ENCODE measurements at regions not wholly inside any gene's neighbourhood (a gene's known extent, or its start where the extent isn't known, plus 50 kb on each side); places are given as distances from the start of the nearest gene placed in this dataset.

GRCh38 chr4:187767687-187768086, 227.9 kb upstream of the ZFP42 start:
- TF ChIP-seq TCF12 (IDR thresholded peaks at IDR 0.05; ENCODE audit: low read depth) (no peak), FOXM1 (IDR thresholded peaks at IDR 0.05; ENCODE audit: borderline replicate concordance, low read depth) (no peak), EGR1 (IDR thresholded peaks at IDR 0.05) (no peak), NFIC (IDR thresholded peaks at IDR 0.05) (no peak), RAD21 (IDR thresholded peaks at IDR 0.05; ENCODE audit: low read depth) (no peak), ZBTB7A (IDR thresholded peaks at IDR 0.05; ENCODE audit: low read depth) (no peak), TAF1 (IDR thresholded peaks at IDR 0.05; ENCODE audit: low read depth) (no peak), CREB1 (IDR thresholded peaks at IDR 0.05; ENCODE audit: low read depth) (no peak), CEBPB (IDR thresholded peaks at IDR 0.05) (no peak), EP300 (IDR thresholded peaks at IDR 0.05; ENCODE audit: borderline replicate concordance) (no peak), YY1 (IDR thresholded peaks at IDR 0.05; ENCODE audit: low read depth) (no peak), TEAD4 (IDR thresholded peaks at IDR 0.05) (no peak)
- TF ChIP-seq, protein P1, sequence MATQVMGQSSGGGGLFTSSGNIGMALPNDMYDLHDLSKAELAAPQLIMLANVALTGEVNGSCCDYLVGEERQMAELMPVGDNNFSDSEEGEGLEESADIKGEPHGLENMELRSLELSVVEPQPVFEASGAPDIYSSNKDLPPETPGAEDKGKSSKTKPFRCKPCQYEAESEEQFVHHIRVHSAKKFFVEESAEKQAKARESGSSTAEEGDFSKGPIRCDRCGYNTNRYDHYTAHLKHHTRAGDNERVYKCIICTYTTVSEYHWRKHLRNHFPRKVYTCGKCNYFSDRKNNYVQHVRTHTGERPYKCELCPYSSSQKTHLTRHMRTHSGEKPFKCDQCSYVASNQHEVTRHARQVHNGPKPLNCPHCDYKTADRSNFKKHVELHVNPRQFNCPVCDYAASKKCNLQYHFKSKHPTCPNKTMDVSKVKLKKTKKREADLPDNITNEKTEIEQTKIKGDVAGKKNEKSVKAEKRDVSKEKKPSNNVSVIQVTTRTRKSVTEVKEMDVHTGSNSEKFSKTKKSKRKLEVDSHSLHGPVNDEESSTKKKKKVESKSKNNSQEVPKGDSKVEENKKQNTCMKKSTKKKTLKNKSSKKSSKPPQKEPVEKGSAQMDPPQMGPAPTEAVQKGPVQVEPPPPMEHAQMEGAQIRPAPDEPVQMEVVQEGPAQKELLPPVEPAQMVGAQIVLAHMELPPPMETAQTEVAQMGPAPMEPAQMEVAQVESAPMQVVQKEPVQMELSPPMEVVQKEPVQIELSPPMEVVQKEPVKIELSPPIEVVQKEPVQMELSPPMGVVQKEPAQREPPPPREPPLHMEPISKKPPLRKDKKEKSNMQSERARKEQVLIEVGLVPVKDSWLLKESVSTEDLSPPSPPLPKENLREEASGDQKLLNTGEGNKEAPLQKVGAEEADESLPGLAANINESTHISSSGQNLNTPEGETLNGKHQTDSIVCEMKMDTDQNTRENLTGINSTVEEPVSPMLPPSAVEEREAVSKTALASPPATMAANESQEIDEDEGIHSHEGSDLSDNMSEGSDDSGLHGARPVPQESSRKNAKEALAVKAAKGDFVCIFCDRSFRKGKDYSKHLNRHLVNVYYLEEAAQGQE (IDR thresholded peaks at IDR 0.05; ENCODE audit: low read depth): no peak
- TF ChIP-seq, protein P2, sequence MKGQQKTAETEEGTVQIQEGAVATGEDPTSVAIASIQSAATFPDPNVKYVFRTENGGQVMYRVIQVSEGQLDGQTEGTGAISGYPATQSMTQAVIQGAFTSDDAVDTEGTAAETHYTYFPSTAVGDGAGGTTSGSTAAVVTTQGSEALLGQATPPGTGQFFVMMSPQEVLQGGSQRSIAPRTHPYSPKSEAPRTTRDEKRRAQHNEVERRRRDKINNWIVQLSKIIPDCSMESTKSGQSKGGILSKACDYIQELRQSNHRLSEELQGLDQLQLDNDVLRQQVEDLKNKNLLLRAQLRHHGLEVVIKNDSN (IDR thresholded peaks at IDR 0.05): no peak
- TF ChIP-seq, protein P3, sequence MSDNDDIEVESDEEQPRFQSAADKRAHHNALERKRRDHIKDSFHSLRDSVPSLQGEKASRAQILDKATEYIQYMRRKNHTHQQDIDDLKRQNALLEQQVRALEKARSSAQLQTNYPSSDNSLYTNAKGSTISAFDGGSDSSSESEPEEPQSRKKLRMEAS (IDR thresholded peaks at IDR 0.05): no peak

DNA sequence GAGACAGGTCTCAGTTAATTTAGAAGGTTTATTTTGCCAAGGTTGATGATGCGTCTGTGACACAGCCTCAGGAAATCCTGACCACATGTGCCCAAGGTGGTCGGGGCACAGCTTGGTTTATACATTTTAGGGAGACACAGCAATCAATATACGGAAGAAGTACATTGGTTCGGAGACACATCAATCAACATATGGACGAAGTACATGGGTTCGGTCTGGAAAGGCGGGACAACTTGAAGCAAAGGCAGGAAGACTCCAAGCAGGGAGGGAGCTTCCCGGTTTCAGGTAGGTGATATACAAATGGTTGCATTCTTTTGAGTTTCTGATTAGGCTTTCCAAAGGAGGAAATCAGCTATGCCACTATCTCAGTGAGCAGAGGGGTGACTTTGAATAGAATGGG, 225.2 kb upstream of the ZFP42 start:
- no peak for TF ChIP-seq TEAD4 (IDR thresholded peaks at IDR 0.05)
- TF ChIP-seq CREB1 (IDR thresholded peaks at IDR 0.05; ENCODE audit: low read depth): no peak
- TF ChIP-seq ZBTB7A (IDR thresholded peaks at IDR 0.05; ENCODE audit: low read depth): no peak
- TF ChIP-seq TAF1 (IDR thresholded peaks at IDR 0.05; ENCODE audit: low read depth): no peak
- TF ChIP-seq, protein P1 (IDR thresholded peaks at IDR 0.05; ENCODE audit: low read depth): no peak
- no peak for TF ChIP-seq NFIC (IDR thresholded peaks at IDR 0.05)

GRCh38 chr4:187777954-187778353, 217.6 kb upstream of the ZFP42 start:
- TF ChIP-seq, protein P1 (IDR thresholded peaks at IDR 0.05; ENCODE audit: low read depth): no peak
- TF ChIP-seq ZBTB7A (IDR thresholded peaks at IDR 0.05; ENCODE audit: low read depth) (no peak), TAF1 (IDR thresholded peaks at IDR 0.05; ENCODE audit: low read depth) (no peak)

DNA sequence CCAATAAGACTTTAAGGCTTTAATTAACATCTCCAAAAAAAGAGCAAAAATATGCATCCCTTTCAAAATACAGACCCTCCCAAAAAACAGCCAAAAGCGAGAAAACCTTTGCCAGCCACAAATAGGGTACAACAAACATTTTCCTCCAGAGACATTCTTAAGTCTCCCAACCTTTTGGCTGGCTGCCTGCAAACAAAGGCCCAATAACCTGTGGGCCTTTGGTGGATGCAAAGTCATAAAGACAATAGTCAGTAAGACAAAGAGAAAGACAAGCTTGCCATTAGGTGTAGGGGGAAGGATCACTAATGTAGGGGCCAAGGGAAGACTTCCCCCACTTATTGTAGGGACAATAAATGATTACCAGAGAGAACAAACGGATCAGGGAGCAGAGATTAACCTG, 215.5 kb upstream of the ZFP42 start:
- no peak for TF ChIP-seq YY1 (IDR thresholded peaks at IDR 0.05; ENCODE audit: low read depth)
- TF ChIP-seq, protein P3 (IDR thresholded peaks at IDR 0.05): no peak
- TF ChIP-seq EP300 (IDR thresholded peaks at IDR 0.05; ENCODE audit: borderline replicate concordance): no peak
- TF ChIP-seq TEAD4 (IDR thresholded peaks at IDR 0.05): no peak
- TF ChIP-seq ZBTB7A (IDR thresholded peaks at IDR 0.05; ENCODE audit: low read depth): no peak
- TF ChIP-seq CREB1 (IDR thresholded peaks at IDR 0.05; ENCODE audit: low read depth): no peak
- TF ChIP-seq NFIC (IDR thresholded peaks at IDR 0.05): no peak
- no peak for TF ChIP-seq TCF12 (IDR thresholded peaks at IDR 0.05; ENCODE audit: low read depth)
- no peak for TF ChIP-seq EGR1 (IDR thresholded peaks at IDR 0.05)
- TF ChIP-seq, protein P1 (IDR thresholded peaks at IDR 0.05; ENCODE audit: low read depth): no peak
- TF ChIP-seq RAD21 (IDR thresholded peaks at IDR 0.05; ENCODE audit: low read depth): no peak

Data from Ishikawa (cell line).